Sciatic nerve (tissue), 2 donors: ENCODE measurements at regions not wholly inside any gene's neighbourhood (a gene's known extent, or its start where the extent isn't known, plus 50 kb on each side); places are given as distances from the start of the nearest gene placed in this dataset.
"Not testable (repeated sequence)": the region's sequence is repeated elsewhere in the genome, so short reads cannot be mapped to it uniquely, and the experiment has no call there.

ENCODE experiments used
- ATAC-seq: fragments of 200-7000 bp; cut with Tn5 transposase; one replicate; pipeline ENCODE4 v1.9.1; 2020; ENCODE audit warnings: mild to moderate bottlenecking, moderate library complexity
- DNase-seq: peaks from one replicate; pipeline ENCODE4 v3.0.0-alpha.2; 2020; ENCODE audit warnings: low spot score
- intact Hi-C: fragments of 100-400 bp; cut with DNase I; formaldehyde crosslinking; loops from one replicate; pipeline ENCODE4 v1.14.2; 2022
- donor health status: DM: no; HTN: no; CAD: no.
- donor health status: DM: no; HTN: no; CAD: no.

GRCh38 chr9:2378816-2379215, 242.8 kb upstream of the VLDLR start:
- DNase-seq (no peak), ATAC-seq (no peak)
- intact Hi-C loops, result no loop called here

- no peak for DNase-seq
- intact Hi-C loops, result no loop called here
- no peak for ATAC-seq
Observed at GRCh38 chr9:2384741-2385140, 236.8 kb upstream of the VLDLR start.

- intact Hi-C loops, result no loop called here
- ATAC-seq (no peak), DNase-seq (no peak)
Observed at GRCh38 chr9:2385746-2386145, 235.8 kb upstream of the VLDLR start.

GRCh38 chr9:2386566-2386965, 235.0 kb upstream of the VLDLR start:
- intact Hi-C loops, result no loop called here
- DNase-seq (no peak), ATAC-seq (no peak)

GRCh38 chr9:2387166-2387565, 234.4 kb upstream of the VLDLR start:
- ATAC-seq, result no peak
- no peak for DNase-seq
- intact Hi-C loops, result no loop called here

- no peak for DNase-seq
- intact Hi-C loops, result no loop called here
- no peak for ATAC-seq
Observed at GRCh38 chr9:2389404-2389803, 232.2 kb upstream of the VLDLR start.

GRCh38 chr9:2390028-2390427, 231.6 kb upstream of the VLDLR start:
- intact Hi-C loops, result no loop called here
- DNase-seq (no peak), ATAC-seq (no peak)

GRCh38 chr9:2391509-2392132, 230.0 kb upstream of the VLDLR start:
- ATAC-seq, DNase-seq, intact Hi-C loops: not testable (repeated sequence)

GRCh38 chr9:2394087-2394741, 227.4 kb upstream of the VLDLR start:
- DNase-seq, intact Hi-C loops, ATAC-seq: not testable (repeated sequence)

GRCh38 chr9:2395814-2396612, 225.6 kb upstream of the VLDLR start:
- ATAC-seq, result peak; percentile 34
- DNase-seq, result no peak
- intact Hi-C loops, result no loop called here

GRCh38 chr9:2396622-2397285, 224.8 kb upstream of the VLDLR start:
- ATAC-seq (no peak), DNase-seq (no peak)
- intact Hi-C loops, result no loop called here

- intact Hi-C loops, DNase-seq, ATAC-seq: not testable (repeated sequence)
Observed at GRCh38 chr9:2397875-2398274, 223.7 kb upstream of the VLDLR start.

GRCh38 chr9:2401746-2402145, 219.8 kb upstream of the VLDLR start:
- DNase-seq, ATAC-seq, intact Hi-C loops: not testable (repeated sequence)

GRCh38 chr9:2403701-2404100, 217.9 kb upstream of the VLDLR start:
- intact Hi-C loops, result no loop called here
- DNase-seq (no peak), ATAC-seq (no peak)

GRCh38 chr9:2406252-2406651, 215.3 kb upstream of the VLDLR start:
- DNase-seq, result no peak
- intact Hi-C loops, result no loop called here
- ATAC-seq, result no peak

GRCh38 chr9:2407450-2407849, 214.1 kb upstream of the VLDLR start:
- intact Hi-C loops, result no loop called here
- no peak for DNase-seq
- ATAC-seq, result no peak

GRCh38 chr9:2411459-2412215, 209.9 kb upstream of the VLDLR start:
- DNase-seq (no peak), ATAC-seq (no peak)
- intact Hi-C loops, result no loop called here

GRCh38 chr9:2413160-2413805, 208.3 kb upstream of the VLDLR start:
- no peak for DNase-seq
- intact Hi-C loops, result no loop called here
- ATAC-seq, result no peak
